Skeletal muscle cell (primary cell): ENCODE measurements at regions not wholly inside any gene's neighbourhood (a gene's known extent, or its start where the extent isn't known, plus 50 kb on each side); places are given as distances from the start of the nearest gene placed in this dataset.
A peak's percentile ranks its signal among the peaks of the same experiment; 100 is the strongest.

Experiments used
- DNase-seq: peaks from one replicate; pipeline ENCODE4 v3.0.0-alpha.2; 2010; ENCODE audit warnings: low read depth
- H3K4me3 ChIP-seq: 2 replicates; pipeline ENCODE4 v1.5.1; 2011; ENCODE audit warnings: low read depth, mild to moderate bottlenecking, control low read depth, low read length, moderate library complexity

DNA sequence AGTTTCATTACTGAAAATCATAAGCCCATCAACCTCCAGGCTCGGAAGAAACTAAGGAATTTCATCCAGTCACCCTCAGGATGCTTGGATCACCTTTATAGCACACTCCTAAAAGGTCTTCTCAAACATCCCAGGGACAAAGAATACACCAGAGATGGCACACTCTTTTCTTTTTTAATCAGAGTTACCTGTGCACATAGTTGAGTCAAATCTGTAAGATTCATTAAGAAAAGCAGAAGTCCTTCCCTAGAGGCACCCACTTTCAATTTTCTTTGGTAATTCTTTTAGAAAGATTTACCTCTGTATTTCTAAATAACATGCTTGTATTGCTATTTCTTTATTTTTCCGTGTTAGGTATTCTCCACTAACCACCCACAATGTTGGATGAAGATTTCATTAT lies 50.6 kb upstream of the IL6 start:
- no peak for DNase-seq
- H3K4me3 ChIP-seq: no peak overlapping the region

DNA sequence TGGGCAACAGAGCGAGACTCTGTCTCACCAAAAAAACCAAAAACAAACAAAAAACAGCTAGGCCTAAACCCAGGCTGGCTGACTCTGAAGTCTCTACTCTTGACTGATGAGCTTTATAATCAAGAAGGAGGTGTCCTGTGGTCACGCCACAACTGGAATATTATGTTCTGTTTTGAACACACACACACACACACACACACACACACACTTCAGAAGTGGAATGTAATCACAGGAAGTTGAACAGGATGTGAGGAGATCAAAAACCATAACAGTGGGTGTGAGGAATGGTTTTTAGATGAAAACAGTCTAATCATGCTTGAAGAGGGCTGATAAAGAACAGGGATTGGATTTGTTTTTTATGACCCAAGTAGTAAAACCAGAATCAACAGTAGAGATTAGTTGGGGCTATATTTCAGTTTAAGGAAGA lies 51.1 kb upstream of the IL6 start:
- no peak for DNase-seq
- H3K4me3 ChIP-seq: no peak overlapping the region

DNA sequence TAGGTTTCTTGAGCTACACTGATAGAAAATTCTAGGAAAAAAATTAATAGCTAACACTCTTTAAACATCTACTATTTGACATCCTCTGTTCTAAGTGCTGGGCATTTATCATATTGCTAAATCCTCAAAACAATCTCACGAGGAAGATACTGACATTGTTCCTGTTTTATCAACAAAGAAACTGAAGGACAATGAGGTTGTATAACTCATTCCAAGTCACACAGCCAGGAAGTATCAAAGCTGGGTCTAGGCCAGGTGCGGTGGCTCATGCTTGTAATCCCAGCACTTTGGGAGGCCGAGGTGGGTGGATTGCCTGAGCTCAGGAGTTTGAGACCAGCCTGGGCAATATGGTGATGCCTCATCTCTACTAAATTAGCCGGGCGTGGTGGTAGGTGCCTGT lies 51.6 kb upstream of the IL6 start:
- no peak overlapping the region for H3K4me3 ChIP-seq
- DNase-seq: no peak

DNA sequence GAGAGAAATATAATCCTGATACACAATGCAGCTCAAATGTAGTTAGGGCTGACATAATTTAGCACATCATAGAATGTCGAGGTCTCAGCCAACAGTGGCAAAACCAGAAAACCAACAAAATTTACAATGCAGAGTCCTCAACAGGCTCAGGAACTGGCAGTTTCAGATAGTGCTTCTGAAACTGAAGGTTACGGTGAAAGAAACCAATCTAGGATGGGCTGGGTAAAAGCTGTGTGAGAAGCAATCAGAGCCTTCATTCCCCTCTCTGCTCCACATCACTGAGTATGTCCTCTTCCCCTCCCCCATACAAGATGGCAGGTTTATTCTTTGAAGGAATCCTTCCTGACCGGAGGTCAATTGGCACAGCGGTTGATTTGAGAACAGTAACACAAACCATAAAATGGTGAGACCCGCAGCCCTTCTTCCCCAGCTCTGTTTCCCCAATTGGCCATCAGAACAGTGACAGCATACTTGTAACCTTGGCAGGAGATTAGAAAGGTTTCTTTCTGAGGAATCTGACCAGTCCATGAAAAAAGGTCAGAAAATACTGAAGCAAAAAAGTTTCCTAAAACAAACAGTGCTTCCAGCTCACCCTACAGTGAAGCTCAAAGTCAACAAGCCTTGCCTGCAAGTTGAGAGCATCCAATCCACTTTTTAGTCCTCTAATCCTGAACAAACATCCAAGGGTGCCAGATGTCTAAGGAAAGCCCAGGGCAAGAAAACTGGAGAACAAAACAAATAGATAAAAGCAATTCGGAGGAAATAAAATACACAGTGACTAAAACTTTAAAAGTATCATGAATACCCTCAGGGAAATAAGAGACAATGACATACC lies 53.9 kb upstream of the IL6 start:
- no peak overlapping the region for H3K4me3 ChIP-seq
- no peak for DNase-seq

DNA sequence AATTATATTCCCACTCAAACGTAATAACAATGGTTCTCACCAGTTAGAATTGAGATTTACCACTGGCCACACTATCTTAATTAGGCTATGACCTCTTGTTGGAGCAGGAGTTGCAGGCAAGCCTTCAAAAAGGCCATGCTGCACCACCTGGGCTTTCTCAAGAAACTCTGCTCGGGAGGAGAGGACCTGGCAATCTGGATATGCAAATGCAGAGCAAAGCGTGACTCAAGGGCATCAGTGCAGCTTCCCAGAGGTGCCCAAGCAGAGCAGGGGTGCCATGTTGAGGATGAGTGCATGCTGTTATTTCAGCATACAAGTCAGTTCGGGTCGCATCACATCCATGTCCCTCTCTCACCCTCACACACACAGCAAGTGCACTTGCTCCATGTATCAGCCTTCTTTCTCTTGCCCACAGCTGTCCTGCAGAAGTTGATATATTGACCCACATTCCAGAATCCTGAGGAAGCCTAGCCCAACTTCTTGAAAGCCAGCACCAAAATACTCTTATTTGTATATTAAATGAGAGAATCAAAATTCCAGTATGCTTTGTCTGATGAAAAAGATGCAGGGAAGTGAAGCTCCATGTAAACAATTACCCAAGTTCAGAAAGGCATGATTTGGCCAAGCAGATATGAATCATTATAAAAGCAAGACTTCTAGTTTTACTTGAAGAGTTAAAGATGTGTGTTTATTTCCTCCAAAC lies 55.7 kb upstream of the IL6 start:
- no peak for DNase-seq
- H3K4me3 ChIP-seq: no peak overlapping the region

DNA sequence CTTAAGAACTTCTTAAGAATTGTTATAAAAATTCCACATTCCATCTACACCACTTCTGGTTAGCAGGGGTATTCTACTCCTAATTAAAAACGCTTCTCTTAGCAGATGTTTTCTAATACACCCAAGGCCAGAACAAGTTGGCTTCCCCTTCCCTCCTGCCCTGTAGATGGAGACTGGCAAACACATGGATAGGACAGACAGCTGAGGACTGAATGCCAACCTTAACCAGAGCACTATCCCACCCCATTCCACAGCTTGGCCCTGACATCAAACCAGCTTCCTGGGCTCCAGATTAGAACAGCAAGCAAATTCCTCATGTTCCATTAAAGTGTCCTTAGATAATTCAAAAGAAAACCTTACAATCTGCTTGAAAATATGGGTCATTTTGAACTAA lies 56.6 kb upstream of the IL6 start:
- DNase-seq: no peak

DNA sequence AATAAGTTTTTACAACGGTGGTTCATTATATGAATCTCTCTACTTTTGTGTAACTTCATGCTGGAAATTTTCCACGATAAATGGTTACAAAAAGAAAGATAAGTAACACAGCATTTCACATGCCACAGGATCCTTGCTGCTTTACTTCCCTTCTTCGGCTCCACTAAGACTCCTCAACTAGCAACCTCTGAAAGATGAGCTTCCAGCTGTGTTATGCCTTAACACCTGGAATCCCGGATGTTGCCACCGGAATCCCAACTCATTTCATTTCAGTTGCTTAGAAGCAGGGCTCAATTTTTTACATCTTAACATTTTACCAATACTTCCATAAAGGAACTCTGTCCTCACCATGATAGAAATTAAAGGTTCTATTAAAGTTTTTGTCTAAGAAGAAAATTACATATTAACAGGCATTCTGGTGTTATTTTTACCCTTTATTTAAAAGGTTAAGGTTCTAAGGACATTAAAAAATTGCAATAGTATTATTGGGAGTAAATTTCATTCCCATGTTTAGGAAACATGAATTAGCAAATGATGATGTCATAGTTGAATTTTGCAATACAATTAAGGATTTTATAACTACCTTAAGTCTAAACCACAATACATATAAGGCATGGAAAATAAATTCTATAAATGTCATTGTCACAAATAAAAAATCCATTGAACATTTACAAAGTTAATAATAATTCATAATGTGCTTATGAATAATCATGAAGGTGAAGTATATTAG lies 57.1 kb upstream of the IL6 start:
- no peak for DNase-seq
- H3K4me3 ChIP-seq: no peak overlapping the region

More for the DNA sequence above, 56.6 kb upstream of the IL6 start:
- H3K4me3 ChIP-seq: no peak overlapping the region

DNA sequence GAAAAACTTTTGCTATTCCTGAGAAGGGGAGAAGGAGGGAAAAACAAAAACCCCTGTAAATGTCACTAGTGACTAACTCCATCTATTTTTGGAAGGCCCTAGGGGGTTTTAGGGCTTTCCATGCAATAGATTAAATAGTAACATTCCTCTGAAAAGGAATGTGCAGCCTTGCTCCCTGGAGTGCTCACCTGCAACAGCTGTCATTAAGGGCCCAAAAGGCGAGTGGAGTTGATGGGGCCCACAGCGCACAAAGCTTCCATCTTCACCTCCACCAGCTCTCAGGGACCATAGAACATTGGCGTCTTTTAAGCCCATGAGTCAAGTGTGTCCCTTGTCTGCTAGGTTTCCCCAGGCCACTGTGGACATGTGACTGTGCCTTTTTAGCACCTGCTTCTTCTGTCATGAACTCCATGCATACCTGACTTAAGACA lies 58.0 kb upstream of the IL6 start:
- no peak for DNase-seq
- H3K4me3 ChIP-seq: no peak overlapping the region

DNA sequence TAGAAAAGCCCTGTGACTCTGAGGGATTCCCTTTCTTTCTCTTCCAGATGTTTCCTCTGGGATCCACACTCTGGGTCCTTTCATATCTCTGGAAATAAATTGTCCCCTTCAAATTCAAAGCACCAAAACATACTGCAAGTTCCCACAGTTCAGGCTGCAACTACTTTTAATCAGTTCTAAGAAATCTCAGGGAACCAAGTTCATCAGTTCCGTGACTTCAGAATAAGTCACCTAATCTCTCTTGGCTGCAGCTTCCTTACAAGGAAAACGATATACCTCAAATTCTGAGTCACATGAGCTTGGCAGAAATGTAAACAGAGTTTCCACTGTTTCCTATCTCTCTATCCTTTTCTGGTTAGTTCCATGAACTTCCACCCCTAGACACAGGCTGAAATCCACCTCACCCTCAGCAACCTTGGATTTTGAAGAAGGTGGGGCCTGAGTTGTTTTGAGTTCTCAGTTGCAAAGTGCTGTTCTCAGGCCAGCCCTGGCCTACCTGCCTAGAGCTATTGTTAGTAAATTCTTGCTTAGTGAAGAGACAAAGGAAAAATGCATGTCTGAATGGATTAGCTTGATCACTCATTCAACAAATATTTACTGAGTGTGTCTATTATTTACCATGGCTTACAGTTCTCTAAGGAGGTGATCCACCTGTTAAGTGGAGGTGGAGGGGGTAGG lies 59.3 kb upstream of the IL6 start:
- no peak overlapping the region for H3K4me3 ChIP-seq
- peak; percentile 43 for DNase-seq

DNA sequence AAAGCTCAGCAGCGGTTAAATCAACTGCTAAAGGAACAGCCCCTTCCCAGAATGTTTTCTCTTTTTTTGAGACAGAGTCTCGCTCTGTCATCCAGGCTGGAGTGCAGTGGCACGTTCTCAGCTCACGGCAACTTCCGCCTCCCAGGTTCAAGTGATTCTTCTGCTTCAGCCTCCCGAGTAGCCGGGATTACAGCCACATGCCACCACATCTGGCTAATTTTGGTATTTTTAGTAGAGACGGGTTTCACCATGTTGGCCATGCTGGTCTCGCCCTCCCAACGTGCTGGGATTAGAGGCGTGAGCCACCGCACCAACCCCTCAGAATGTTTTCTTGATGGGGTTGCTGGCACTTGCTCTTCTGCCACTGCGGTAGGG lies 59.8 kb upstream of the IL6 start:
- H3K4me3 ChIP-seq: no peak overlapping the region
- no peak for DNase-seq

DNA sequence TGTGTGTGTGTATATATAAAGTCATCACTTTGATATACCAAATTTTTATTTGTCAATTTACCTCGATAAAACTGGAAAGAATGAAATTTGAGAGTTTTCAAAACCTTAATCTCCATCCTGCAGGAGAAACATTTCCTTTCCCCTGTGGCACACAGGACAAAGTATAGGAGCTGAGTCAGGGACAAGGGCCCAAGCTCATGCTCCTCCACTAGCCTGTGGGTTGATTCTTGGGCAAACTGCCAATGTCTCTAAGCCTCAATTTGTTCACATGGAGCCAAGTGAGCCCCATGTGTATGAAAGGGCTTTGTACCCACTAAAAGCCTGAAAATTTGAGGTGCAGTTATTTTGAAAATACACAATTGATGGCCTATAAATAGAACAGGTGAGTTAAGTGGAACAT lies 60.3 kb upstream of the IL6 start:
- peak; percentile 45 for DNase-seq

DNA sequence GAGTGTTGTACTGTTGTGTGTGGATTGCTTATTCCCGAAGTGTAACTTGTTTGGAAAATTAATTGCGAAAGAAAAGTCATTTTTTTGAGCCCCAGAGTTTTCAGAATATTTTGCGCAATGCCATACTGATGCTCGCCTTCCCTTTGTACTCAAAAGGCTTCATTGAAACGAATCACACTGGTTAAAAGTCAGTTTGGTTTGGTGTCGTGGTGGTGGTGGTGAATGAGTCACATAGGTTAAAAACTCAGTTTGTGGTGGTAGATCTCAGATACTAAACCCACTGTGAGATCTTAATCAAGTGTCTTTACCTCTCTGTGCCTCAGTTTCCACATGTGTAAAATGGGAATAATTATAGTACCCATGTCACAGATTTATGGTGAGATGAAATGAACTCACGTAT lies 61.1 kb upstream of the IL6 start:
- no peak overlapping the region for H3K4me3 ChIP-seq
- DNase-seq: no peak

More for the DNA sequence above, 60.3 kb upstream of the IL6 start:
- no peak overlapping the region for H3K4me3 ChIP-seq

DNA sequence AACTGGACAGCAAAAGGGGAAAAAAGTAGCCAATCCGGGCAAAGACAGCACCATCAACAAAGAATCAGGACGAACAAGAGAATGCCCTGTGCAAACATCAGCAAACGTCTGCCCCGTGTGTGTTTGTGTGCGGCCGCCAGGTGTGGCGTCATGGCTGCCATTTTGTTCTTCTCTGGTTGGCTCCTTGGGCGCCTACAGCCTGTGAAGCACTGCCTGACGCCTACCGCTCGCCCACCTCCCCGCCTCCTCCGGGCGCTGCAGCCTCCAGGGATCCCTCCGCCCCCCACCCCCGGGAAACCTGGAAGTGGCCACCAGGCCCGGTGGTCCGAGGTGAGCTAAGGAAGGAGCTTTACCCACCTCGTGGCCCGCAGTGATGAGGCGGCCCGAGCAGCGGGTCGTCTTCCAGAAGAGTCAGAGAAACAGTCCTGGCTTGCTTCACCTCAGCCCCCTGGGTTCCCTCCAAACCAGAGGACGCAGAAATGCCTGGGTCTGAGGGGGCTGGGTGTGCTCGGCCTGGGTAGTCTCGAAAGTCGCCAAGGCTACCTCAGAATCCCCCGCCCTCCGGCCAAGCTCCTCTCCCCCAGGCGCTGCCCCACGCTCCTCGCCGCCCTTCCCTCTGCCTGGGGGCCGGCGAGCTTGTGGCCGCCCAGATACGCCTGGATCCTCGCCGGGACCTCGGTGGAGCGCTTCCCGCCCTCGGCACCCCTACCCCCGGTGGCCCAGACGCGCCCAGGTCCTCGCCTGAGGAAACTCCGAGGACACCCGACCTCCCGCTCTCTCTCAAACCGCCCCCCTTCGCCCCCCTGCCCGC lies 61.8 kb upstream of the IL6 start:
- no peak for DNase-seq
- no peak overlapping the region for H3K4me3 ChIP-seq

DNA sequence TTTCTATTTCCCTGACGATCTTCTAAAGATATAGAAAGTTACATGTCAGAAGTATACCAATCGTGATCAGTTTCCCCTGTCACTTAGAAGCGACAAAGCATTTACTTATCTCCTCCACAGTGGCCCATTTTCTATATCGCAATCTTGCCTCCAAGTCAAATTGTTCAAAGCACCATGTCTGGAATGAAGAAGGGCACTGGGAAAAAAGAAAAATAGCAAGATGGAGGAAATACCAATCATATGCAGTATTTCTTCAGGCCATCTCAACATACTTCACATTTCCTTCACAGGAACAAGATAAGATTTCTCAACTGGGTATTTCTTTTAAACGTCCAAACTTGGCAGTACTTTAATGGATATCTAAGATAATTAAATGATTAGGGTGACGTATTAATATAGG lies 63.3 kb upstream of the IL6 start:
- no peak for DNase-seq
- no peak overlapping the region for H3K4me3 ChIP-seq

DNA sequence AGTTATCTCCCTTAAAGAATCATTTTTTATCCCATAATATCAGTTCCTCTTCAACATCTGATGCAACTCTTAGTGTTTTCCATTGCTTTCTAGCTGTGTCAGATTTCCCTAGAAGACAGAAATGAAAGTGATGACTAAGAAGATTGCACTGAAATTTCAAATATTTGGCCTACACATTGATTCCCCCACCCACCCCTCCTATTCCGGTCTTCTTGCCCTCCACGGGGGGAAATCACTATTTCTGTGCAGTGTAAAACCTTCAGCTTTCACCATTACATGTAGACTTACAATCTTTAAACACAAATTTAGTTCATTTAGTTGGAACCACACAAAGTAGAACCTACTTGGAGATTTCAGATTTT lies 63.7 kb upstream of the IL6 start:
- H3K4me3 ChIP-seq: no peak overlapping the region
- DNase-seq: peak; percentile 47

DNA sequence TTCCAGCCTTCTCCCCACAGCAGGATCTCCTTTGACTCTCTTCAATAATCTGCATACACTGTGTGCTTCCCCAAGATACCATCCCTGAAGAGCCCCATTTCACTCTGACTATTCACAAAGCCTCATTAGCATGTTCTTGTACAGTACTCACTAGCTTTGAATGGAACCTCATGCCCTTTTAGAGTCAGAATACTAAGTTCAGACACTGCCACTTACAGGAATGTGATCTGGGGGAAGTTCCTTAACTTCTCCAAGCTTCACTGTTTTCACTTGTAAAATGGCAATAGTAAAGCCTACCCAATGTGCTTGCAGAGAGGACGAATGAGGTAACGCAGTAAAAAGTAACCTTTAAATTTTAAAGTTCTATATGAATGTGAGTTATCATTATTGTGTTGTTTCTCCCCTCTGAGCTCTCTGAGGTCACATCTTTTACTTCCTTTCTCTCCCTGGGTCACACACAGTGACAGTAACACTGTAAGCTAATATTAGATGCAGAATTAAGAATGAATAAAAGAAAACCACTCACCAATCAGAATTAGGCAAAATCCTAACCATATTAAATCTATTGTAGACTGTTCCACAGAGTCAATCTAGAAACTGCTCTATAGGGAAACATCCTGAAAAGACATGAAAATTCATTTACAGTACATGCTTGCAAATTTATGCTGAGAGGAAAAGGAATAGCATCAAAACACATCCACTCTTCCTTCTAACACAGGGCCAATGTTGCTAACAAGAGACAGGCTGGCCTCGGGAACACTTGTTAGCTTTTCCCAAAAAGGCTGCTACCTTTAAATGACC lies 64.2 kb upstream of the IL6 start:
- DNase-seq: no peak
- no peak overlapping the region for H3K4me3 ChIP-seq

DNA sequence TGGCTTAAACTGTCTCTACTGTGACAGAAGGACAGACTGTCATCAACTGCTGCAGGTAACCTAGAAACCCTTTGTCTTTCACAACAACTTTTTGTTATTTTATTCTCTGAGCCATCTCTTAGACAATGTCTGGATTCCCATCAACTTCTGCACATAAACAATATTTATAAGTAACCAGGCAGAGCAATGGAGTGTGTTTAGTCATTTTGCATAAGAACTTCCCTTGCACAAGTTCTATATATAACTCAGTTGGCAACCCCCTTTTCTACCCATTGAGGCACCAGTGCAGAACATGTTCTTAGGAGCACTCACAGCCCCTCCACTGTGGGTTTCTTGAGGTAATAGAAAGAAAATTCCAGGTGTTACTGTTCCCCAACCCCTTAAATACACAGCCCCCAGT lies 65.0 kb upstream of the IL6 start:
- no peak overlapping the region for H3K4me3 ChIP-seq
- DNase-seq: no peak

DNA sequence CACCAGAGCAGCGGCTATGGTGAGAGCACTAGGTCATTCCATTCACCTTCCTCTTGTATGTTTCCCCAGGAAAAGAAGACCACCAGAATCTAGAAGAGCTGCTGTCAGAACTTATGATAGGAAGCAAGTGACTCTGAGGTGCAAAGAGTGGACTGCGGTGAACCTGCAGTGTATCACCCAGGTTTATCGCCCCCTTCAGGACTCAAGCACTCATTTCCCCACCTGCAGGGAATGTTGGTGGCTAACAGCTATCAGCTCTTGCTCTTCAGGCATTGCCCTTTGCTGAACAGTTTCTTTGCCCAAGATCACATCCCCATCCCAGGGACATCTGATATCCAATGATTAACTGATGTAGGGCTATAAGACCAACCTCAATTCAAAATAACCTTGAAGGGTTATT lies 66.3 kb upstream of the IL6 start:
- no peak for DNase-seq
- no peak overlapping the region for H3K4me3 ChIP-seq
